ENCODE measurements at regions not wholly inside any gene's neighbourhood (a gene's known extent, or its start where the extent isn't known, plus 50 kb on each side); places are given as distances from the start of the nearest gene placed in this dataset.
"Not testable (repeated sequence)": the region's sequence is repeated elsewhere in the genome, so short reads cannot be mapped to it uniquely, and the experiment has no call there.

- peak; percentile 51 for DNase-seq
Observed at GRCh38 chr7:119175911-119176627, 951.6 kb downstream of the ANKRD7 start.

GRCh38 chr7:119177863-119178262 lies 953.4 kb downstream of the ANKRD7 start:
- DNase-seq = no peak

GRCh38 chr7:119184124-119184788 lies 959.8 kb downstream of the ANKRD7 start:
- DNase-seq = no peak

- DNase-seq = no peak
Observed at GRCh38 chr7:119196183-119196582, 971.7 kb downstream of the ANKRD7 start.

GRCh38 chr7:119197172-119197876 lies 972.8 kb downstream of the ANKRD7 start:
- DNase-seq = no peak

- DNase-seq = peak; percentile 29
Observed at GRCh38 chr7:119197877-119198527, 973.5 kb downstream of the ANKRD7 start.

GRCh38 chr7:119219663-119220062 lies 995.2 kb downstream of the ANKRD7 start:
- DNase-seq = no peak

- no peak for DNase-seq
Observed at GRCh38 chr7:119223930-119224329, 999.4 kb downstream of the ANKRD7 start.

- DNase-seq = no peak
Observed at GRCh38 chr7:119228482-119228881, 1004.0 kb downstream of the ANKRD7 start.

- no peak for DNase-seq
Observed at GRCh38 chr7:119232091-119232490, 1007.6 kb downstream of the ANKRD7 start.

GRCh38 chr7:119233015-119233414 lies 1008.5 kb downstream of the ANKRD7 start:
- DNase-seq = no peak

- DNase-seq = no peak
Observed at GRCh38 chr7:119252962-119253361, 1020.0 kb upstream of the KCND2 start.

- no peak for DNase-seq
Observed at GRCh38 chr7:119254742-119255141, 1018.2 kb upstream of the KCND2 start.

GRCh38 chr7:119256001-119256400 lies 1017.0 kb upstream of the KCND2 start:
- DNase-seq = no peak

GRCh38 chr7:119256446-119257131 lies 1016.4 kb upstream of the KCND2 start:
- no peak for DNase-seq

GRCh38 chr7:119266790-119267189 lies 1006.2 kb upstream of the KCND2 start:
- DNase-seq = not testable (repeated sequence)

GRCh38 chr7:119270045-119270464 lies 1002.9 kb upstream of the KCND2 start:
- peak; percentile 42 for DNase-seq

- DNase-seq = no peak
Observed at GRCh38 chr7:119270644-119271043, 1002.3 kb upstream of the KCND2 start.

- DNase-seq = no peak
Observed at GRCh38 chr7:119271147-119271779, 1001.7 kb upstream of the KCND2 start.

GRCh38 chr7:119281181-119281846 lies 991.7 kb upstream of the KCND2 start:
- no peak for DNase-seq

- DNase-seq = no peak
Observed at GRCh38 chr7:119283353-119283752, 989.6 kb upstream of the KCND2 start.

- DNase-seq = no peak
Observed at GRCh38 chr7:119288416-119288815, 984.6 kb upstream of the KCND2 start.

Data from DMS 273 treated with DMSO at 0.1 percent for 48 hours (cell line).